ENCODE measurements at regions not wholly inside any gene's neighbourhood (a gene's known extent, or its start where the extent isn't known, plus 50 kb on each side); places are given as distances from the start of the nearest gene placed in this dataset.

DNA sequence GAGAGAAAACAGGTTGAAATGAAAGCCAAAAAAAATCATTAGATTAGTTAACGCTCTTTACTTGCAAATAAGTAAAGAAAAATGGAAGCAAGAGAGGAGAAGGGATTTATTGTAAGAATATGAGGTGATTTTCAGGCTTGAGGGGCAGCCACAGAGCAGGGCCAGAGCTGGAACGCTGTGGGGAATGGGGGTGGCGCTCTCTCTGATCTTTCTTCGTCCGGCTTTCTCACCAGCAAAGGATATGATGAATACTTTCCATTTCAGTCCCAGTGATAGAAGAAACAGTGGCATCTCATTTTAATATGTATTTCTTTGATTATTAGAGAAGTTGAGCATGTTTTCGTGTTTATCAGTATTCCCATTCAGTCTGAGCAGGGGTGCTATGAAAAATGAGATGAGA lies 112.2 kb downstream of the SKIDA1 start:
- peaks cover 5% of the 10 kb centered on the region for H3K27me3 Mint-ChIP-seq (ENCODE audit: unreplicated experiment)
- DNase-seq (ENCODE audit: low spot score) = no peak
- H3K4me3 Mint-ChIP-seq (ENCODE audit: unreplicated experiment) = no peak overlapping the region
- no peak overlapping the region for H3K27ac Mint-ChIP-seq (ENCODE audit: unreplicated experiment)
- H3K4me1 Mint-ChIP-seq (ENCODE audit: unreplicated experiment) = no peaks in the 10 kb centered on the region
- TF ChIP-seq, protein P1, sequence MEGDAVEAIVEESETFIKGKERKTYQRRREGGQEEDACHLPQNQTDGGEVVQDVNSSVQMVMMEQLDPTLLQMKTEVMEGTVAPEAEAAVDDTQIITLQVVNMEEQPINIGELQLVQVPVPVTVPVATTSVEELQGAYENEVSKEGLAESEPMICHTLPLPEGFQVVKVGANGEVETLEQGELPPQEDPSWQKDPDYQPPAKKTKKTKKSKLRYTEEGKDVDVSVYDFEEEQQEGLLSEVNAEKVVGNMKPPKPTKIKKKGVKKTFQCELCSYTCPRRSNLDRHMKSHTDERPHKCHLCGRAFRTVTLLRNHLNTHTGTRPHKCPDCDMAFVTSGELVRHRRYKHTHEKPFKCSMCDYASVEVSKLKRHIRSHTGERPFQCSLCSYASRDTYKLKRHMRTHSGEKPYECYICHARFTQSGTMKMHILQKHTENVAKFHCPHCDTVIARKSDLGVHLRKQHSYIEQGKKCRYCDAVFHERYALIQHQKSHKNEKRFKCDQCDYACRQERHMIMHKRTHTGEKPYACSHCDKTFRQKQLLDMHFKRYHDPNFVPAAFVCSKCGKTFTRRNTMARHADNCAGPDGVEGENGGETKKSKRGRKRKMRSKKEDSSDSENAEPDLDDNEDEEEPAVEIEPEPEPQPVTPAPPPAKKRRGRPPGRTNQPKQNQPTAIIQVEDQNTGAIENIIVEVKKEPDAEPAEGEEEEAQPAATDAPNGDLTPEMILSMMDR (IDR thresholded peaks at IDR 0.05; ENCODE audit: unreplicated experiment) = no peak
- no peaks in the 10 kb centered on the region for H3K9me3 Mint-ChIP-seq (ENCODE audit: unreplicated experiment)
- H3K36me3 Mint-ChIP-seq (ENCODE audit: low read depth, unreplicated experiment) = no peaks in the 10 kb centered on the region

DNA sequence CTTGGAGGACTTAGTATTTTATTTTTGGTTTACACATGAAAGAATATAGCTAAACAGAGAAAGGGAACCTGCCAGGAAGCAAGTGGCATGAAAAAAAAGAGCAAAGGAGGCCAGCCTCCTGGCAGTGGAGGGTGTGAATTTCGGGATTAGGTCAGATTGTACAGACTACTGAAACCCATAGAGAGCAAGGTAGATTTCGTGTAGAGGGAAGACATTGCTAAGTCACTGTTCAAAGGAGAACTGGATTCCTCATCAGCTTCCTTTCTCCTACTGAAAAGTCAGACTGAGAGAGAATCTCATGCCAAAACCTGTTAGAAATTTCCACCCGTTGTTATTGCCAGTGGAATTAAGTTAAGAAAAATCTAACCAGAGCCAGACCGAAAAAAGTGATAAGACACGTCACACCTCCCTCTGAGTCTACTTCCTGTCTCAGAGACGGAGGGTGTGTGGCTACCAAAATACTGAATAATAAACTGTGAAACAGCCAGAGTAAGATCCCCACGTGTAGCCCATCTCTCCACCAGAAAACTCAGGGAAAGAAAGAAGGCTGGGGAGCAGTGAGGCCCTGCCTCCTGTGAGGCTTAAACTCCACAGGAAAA lies 118.8 kb downstream of the SKIDA1 start:
- Mint-ChIP-seq H3K9me3 (ENCODE audit: unreplicated experiment) (no peaks in the 10 kb centered on the region), H3K4me3 (ENCODE audit: unreplicated experiment) (no peak overlapping the region), H3K27me3 (ENCODE audit: unreplicated experiment) (peaks cover 6% of the 10 kb centered on the region), H3K4me1 (ENCODE audit: unreplicated experiment) (no peaks in the 10 kb centered on the region), H3K27ac (ENCODE audit: unreplicated experiment) (no peak overlapping the region), H3K36me3 (ENCODE audit: low read depth, unreplicated experiment) (no peaks in the 10 kb centered on the region)
- TF ChIP-seq, protein P1 (IDR thresholded peaks at IDR 0.05; ENCODE audit: unreplicated experiment) = no peak
- DNase-seq (ENCODE audit: low spot score) = no peak

DNA sequence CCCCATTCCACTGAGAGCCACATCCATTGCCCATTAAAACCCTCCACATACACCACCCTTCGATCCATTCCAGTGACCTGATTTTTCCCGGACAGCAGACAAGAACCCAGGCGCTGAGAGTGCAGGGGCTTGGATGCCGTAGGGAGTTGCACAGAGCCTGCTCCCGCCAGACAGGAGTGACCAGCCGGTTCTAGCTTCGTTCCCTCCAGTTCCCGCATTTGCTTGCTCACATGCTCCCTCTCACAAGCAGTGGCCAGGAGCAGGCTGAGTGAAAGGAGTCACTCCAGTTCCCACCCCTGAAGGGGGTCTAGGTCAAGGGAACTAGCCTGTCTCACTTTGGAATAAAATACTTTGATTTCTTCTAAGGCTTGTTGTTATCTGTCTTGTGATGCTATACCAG lies 119.5 kb downstream of the SKIDA1 start:
- Mint-ChIP-seq H3K27me3 (ENCODE audit: unreplicated experiment) (peaks cover 3% of the 10 kb centered on the region), H3K27ac (ENCODE audit: unreplicated experiment) (no peak overlapping the region), H3K9me3 (ENCODE audit: unreplicated experiment) (no peaks in the 10 kb centered on the region), H3K4me3 (ENCODE audit: unreplicated experiment) (no peak overlapping the region), H3K36me3 (ENCODE audit: low read depth, unreplicated experiment) (no peaks in the 10 kb centered on the region), H3K4me1 (ENCODE audit: unreplicated experiment) (no peaks in the 10 kb centered on the region)
- no peak for DNase-seq (ENCODE audit: low spot score)
- TF ChIP-seq, protein P1 (IDR thresholded peaks at IDR 0.05; ENCODE audit: unreplicated experiment) = no peak

DNA sequence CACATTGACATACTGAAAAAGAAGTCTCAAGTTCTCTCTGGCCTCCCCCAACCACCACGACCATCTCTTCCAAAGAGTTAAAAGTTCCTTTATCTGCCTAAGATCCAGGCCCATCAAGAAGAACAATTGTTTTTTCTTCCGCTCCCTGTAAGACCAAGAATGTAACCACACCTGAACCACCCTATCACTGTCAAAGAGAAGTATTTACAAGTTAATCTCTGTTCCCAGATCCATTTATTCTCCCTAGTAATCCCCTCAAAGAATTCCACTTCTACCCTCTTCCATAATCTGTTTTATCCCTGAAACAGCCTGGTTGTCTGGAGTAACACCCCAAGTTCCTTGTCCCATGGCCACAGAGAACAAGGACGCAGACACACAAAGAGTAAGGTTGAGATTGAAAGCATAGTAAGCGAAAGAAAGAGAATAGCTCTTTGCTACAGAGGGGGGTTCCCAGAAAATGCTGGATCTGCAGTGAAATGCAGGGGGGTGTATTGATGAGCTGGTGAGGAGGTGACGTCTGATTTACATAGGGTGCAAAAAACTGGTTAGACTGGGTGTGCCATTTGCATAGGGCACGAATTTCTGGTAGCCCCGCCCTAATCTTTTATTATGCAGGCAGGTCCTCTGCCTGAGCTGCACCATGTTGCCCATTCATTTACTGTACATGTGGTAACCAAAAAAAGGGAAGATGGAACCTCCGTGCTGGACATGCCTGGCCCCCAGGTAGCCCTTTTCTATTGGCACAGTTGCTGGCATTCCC lies 122.0 kb downstream of the SKIDA1 start:
- DNase-seq (ENCODE audit: low spot score) = no peak
- Mint-ChIP-seq H3K4me3 (ENCODE audit: unreplicated experiment) (no peak overlapping the region), H3K27ac (ENCODE audit: unreplicated experiment) (no peak overlapping the region), H3K4me1 (ENCODE audit: unreplicated experiment) (no peaks in the 10 kb centered on the region), H3K9me3 (ENCODE audit: unreplicated experiment) (no peaks in the 10 kb centered on the region), H3K27me3 (ENCODE audit: unreplicated experiment) (peaks cover 5% of the 10 kb centered on the region), H3K36me3 (ENCODE audit: low read depth, unreplicated experiment) (no peaks in the 10 kb centered on the region)
- TF ChIP-seq, protein P1 (IDR thresholded peaks at IDR 0.05; ENCODE audit: unreplicated experiment) = no peak

DNA sequence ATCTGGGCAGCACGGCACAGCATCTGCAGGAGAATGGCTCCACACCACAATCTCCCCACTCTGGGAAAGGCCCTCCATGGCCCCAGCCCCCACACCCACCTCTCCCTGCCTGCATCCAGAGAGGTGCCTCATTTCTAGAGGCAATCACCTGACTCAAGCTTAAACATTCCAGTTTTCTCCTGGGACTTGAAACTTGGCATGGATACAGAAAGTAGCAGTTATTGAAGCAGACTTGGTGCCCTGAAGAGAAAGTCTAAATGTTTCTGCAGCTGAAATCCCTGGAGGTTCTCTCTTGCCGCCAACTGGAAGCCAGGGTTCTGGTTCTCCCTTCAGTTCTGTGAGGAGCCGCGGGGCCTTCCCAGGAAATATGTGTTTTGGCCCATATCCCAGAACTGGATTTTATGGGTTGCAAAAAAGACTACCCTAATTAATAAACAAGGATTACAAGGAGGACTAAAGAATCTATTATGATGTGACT lies 122.8 kb downstream of the SKIDA1 start:
- H3K4me1 Mint-ChIP-seq (ENCODE audit: unreplicated experiment) = no peaks in the 10 kb centered on the region
- H3K4me3 Mint-ChIP-seq (ENCODE audit: unreplicated experiment) = no peak overlapping the region
- H3K9me3 Mint-ChIP-seq (ENCODE audit: unreplicated experiment) = no peaks in the 10 kb centered on the region
- H3K36me3 Mint-ChIP-seq (ENCODE audit: low read depth, unreplicated experiment) = no peaks in the 10 kb centered on the region
- peaks cover 5% of the 10 kb centered on the region for H3K27me3 Mint-ChIP-seq (ENCODE audit: unreplicated experiment)
- TF ChIP-seq, protein P1 (IDR thresholded peaks at IDR 0.05; ENCODE audit: unreplicated experiment) = no peak
- DNase-seq (ENCODE audit: low spot score) = no peak
- no peak overlapping the region for H3K27ac Mint-ChIP-seq (ENCODE audit: unreplicated experiment)
